SU-DHL-6 (cell line): ENCODE measurements at regions not wholly inside any gene's neighbourhood (a gene's known extent, or its start where the extent isn't known, plus 50 kb on each side); places are given as distances from the start of the nearest gene placed in this dataset.

ENCODE experiments used
- H2AFZ ChIP-seq: fragments of 200-600 bp; sonication (generic); 2 replicates; pipeline ENCODE4 v1.6.1; 2014; ENCODE audit warnings: low read depth, mild to moderate bottlenecking, moderate library complexity, mixed read lengths, antibody characterized with exemption, low read length; ENCODE audit not compliant: severe bottlenecking
- H3F3A ChIP-seq: fragments of 200-600 bp; shearing (Covaris generic); 2 replicates; pipeline ENCODE4 v1.6.0; 2016; ENCODE audit warnings: antibody characterized with exemption, mild to moderate bottlenecking; ENCODE audit not compliant: insufficient read depth
- H3K27ac ChIP-seq: fragments of 200-600 bp; sonication (generic); 2 replicates; pipeline ENCODE4 v1.5.1; 2016; ENCODE audit warnings: low read depth, mild to moderate bottlenecking, low read length, moderate library complexity, mixed read lengths
- H3K27me3 ChIP-seq: fragments of 200-600 bp; sonication (generic), shearing (Covaris generic); 2 replicates; pipeline ENCODE4 v1.6.0; 2014; ENCODE audit warnings: mild to moderate bottlenecking, low read length
- H3K36me3 ChIP-seq: fragments of 200-600 bp; sonication (generic); 2 replicates; pipeline ENCODE4 v1.6.1; 2014; ENCODE audit warnings: mild to moderate bottlenecking, low read length, mixed read lengths
- H3K4me2 ChIP-seq: fragments of 300-600, 200-600 bp; shearing (Covaris generic), sonication (generic); 2 replicates; pipeline ENCODE4 v1.6.0; 2014; ENCODE audit warnings: low read length, low read depth, mild to moderate bottlenecking; ENCODE audit not compliant: poor library complexity, severe bottlenecking
- H3K4me3 ChIP-seq: fragments of 200-600 bp; sonication (generic); 2 replicates; pipeline ENCODE4 v1.5.1; 2014; ENCODE audit warnings: antibody characterized with exemption, low read length, mild to moderate bottlenecking, mixed read lengths; ENCODE audit not compliant: insufficient read depth, poor library complexity, severe bottlenecking
- H3K79me2 ChIP-seq: fragments of 200-600 bp; sonication (generic); 2 replicates; pipeline ENCODE4 v1.6.1; 2014; ENCODE audit warnings: mild to moderate bottlenecking, low read length, moderate library complexity; ENCODE audit not compliant: insufficient read depth
- H3K9ac ChIP-seq: fragments of 200-600 bp; sonication (generic); 2 replicates; pipeline ENCODE4 v1.7.0; 2014; ENCODE audit warnings: mild to moderate bottlenecking, low read length
- H3K9me2 ChIP-seq: fragments of 200-600 bp; sonication (generic); replicated peaks from 2 replicates; pipeline ENCODE4 v1.6.1; 2014; ENCODE audit warnings: low read length; ENCODE audit not compliant: insufficient read depth
- H3K9me3 ChIP-seq: fragments of 200-600 bp; sonication (generic); 2 replicates; pipeline ENCODE4 v1.6.1; 2014; ENCODE audit warnings: low read length, mixed read lengths; ENCODE audit not compliant: insufficient read depth
- H4K20me1 ChIP-seq: fragments of 200-600 bp; sonication (generic); 2 replicates; pipeline ENCODE4 v1.6.1; 2014; ENCODE audit warnings: low read depth, mild to moderate bottlenecking, antibody characterized with exemption, low read length, moderate library complexity, mixed read lengths
- EZH2phosphoT487 ChIP-seq: fragments of 200-600 bp; sonication (generic), shearing (Covaris generic); conservative IDR thresholded peaks from 2 replicates; pipeline ENCODE4 v1.6.1; 2018; ENCODE audit warnings: mild to moderate bottlenecking, antibody characterized with exemption, low read length, moderate library complexity, mixed read lengths
- TF ChIP-seq, protein P1 (sequence below): fragments of 200-600 bp; sonication (generic); IDR thresholded peaks from one replicate; pipeline ENCODE4 v1.5.1; 2017; ENCODE audit warnings: antibody characterized with exemption, mild to moderate bottlenecking, low read length, moderate library complexity; ENCODE audit not compliant: insufficient read depth, poor library complexity, severe bottlenecking

GRCh38 chr13:48816700-48817099 lies 159.0 kb upstream of the FNDC3A start:
- Histone ChIP-seq H3K4me2 (no peak overlapping the region), H2AFZ (no peak overlapping the region), H3K27ac (no peak overlapping the region), H3F3A (no peaks in the 10 kb centered on the region), H3K79me2 (no peaks in the 10 kb centered on the region), H3K36me3 (no peaks in the 10 kb centered on the region), H3K9me3 (no peaks in the 10 kb centered on the region), H3K27me3 (no peaks in the 10 kb centered on the region), H3K9me2 (no peaks in the 10 kb centered on the region), H3K4me3 (no peak overlapping the region), H3K9ac (no peak overlapping the region), H4K20me1 (no peaks in the 10 kb centered on the region)
- TF ChIP-seq, protein P1, sequence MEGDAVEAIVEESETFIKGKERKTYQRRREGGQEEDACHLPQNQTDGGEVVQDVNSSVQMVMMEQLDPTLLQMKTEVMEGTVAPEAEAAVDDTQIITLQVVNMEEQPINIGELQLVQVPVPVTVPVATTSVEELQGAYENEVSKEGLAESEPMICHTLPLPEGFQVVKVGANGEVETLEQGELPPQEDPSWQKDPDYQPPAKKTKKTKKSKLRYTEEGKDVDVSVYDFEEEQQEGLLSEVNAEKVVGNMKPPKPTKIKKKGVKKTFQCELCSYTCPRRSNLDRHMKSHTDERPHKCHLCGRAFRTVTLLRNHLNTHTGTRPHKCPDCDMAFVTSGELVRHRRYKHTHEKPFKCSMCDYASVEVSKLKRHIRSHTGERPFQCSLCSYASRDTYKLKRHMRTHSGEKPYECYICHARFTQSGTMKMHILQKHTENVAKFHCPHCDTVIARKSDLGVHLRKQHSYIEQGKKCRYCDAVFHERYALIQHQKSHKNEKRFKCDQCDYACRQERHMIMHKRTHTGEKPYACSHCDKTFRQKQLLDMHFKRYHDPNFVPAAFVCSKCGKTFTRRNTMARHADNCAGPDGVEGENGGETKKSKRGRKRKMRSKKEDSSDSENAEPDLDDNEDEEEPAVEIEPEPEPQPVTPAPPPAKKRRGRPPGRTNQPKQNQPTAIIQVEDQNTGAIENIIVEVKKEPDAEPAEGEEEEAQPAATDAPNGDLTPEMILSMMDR = no peak
- no peak for TF ChIP-seq EZH2phosphoT487

GRCh38 chr13:48817166-48817802 lies 158.4 kb upstream of the FNDC3A start:
- no peaks in the 10 kb centered on the region for H3K9me3 ChIP-seq
- no peaks in the 10 kb centered on the region for H3K79me2 ChIP-seq
- no peaks in the 10 kb centered on the region for H4K20me1 ChIP-seq
- no peak overlapping the region for H3K9ac ChIP-seq
- H2AFZ ChIP-seq = no peak overlapping the region
- no peak overlapping the region for H3K4me2 ChIP-seq
- H3K9me2 ChIP-seq = no peaks in the 10 kb centered on the region
- TF ChIP-seq, protein P1 = no peak
- no peak for TF ChIP-seq EZH2phosphoT487
- no peaks in the 10 kb centered on the region for H3K27me3 ChIP-seq
- no peaks in the 10 kb centered on the region for H3F3A ChIP-seq
- H3K4me3 ChIP-seq = no peak overlapping the region
- H3K36me3 ChIP-seq = no peaks in the 10 kb centered on the region
- no peak overlapping the region for H3K27ac ChIP-seq

DNA sequence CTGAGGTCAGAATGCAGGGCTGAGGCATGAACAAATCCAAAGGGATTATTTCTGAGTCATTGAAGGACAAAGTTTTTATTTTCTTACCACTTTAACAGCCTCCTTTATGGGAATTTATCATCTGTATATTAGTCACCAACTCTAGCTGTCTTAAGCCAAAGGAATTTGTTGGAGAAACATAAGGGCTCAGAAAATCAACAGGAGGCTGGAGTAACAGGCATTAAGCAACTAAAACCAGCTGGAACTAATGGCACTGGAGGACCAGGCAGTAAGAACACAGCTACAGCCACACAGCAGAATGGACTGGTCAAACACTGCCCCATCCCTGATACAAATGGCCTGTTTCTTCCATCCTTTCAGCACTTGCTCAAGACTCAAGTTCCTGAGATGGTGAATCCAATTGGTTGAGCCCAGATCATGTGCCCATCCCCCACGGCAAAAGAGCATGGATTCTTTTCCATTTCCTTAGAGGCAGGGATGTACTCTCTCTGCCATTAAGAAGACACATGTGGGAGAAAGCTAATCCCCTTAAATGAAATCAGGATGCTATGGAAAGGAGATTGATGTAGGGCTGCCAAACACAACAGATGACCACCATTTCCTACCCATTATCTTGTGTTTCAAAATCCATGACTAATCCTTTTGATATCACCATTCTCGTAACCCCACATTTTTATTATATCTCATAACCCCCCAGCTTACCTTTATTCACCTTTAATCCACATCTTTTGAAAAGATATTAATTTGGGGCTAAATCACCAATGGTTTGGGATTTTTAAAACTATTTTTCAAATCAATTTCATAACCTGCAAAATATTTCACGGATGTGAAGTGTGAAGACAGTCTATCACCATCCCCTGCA lies 157.0 kb upstream of the FNDC3A start:
- Histone ChIP-seq H4K20me1 (no peaks in the 10 kb centered on the region), H3K4me2 (no peak overlapping the region), H3K9ac (no peak overlapping the region), H3K36me3 (no peaks in the 10 kb centered on the region), H3K9me2 (no peaks in the 10 kb centered on the region), H3K4me3 (no peak overlapping the region), H3K79me2 (no peaks in the 10 kb centered on the region), H3F3A (no peaks in the 10 kb centered on the region), H3K27me3 (no peaks in the 10 kb centered on the region), H3K27ac (no peak overlapping the region), H2AFZ (no peak overlapping the region), H3K9me3 (no peaks in the 10 kb centered on the region)
- TF ChIP-seq, protein P1 = no peak
